Tibial artery (tissue), 4 donors: ENCODE measurements at regions not wholly inside any gene's neighbourhood (a gene's known extent, or its start where the extent isn't known, plus 50 kb on each side); places are given as distances from the start of the nearest gene placed in this dataset.

ENCODE experiments used
- DNase-seq, 2 donors: peaks; one replicate each; pipeline ENCODE4 v3.0.0-alpha.2; 2019
- H3K27ac ChIP-seq, 2 donors: fragments of 200-600 bp; sonication (generic) in 1 of 2; 1 replicate in 1 of 2; 2 replicates in 1 of 2; pipeline ENCODE4 v1.5.1; 2018 to 2019; ENCODE audit warnings: mild to moderate bottlenecking in 1 of 2
- H3K27me3 ChIP-seq, 2 donors: fragments of 200-600 bp; sonication (generic) in 1 of 2; one replicate each; pipeline versions ENCODE4 v1.5.1 to v1.6.0; 2016 to 2019
- H3K36me3 ChIP-seq, 3 donors: fragments of 200-600 bp; sonication (generic) in 2 of 3; one replicate each; pipeline ENCODE4 v1.5.1; 2016 to 2019; ENCODE audit warnings: mild to moderate bottlenecking in 2 of 3
- H3K4me1 ChIP-seq, 4 donors: fragments of 200-600 bp; sonication (generic) in 2 of 4; 1 replicate in 3 of 4; 2 replicates in 1 of 4; pipeline ENCODE4 v1.5.1; 2016 to 2019
- H3K4me3 ChIP-seq, 2 donors: fragments of 200-600 bp; sonication (generic) in 1 of 2; 1 replicate in 1 of 2; 2 replicates in 1 of 2; pipeline ENCODE4 v1.5.1; 2018 to 2019; ENCODE audit warnings: mild to moderate bottlenecking in 2 of 2
- H3K9me3 ChIP-seq, 3 donors: fragments of 200-600 bp; sonication (generic) in 1 of 3; one replicate each; pipeline ENCODE4 v1.5.1; 2016 to 2019
- CTCF ChIP-seq, 2 experiments: fragments of 200-600 bp in 1 of 2; fragments of 450-650 bp in 1 of 2; IDR thresholded peaks; one replicate each; pipeline ENCODE4 v1.5.1; 2017 to 2019; ENCODE audit warnings: antibody characterized with exemption in 2 of 2, mild to moderate bottlenecking in 1 of 2, moderate library complexity in 1 of 2
- intact Hi-C: fragments of 100-400 bp; cut with DNase I; formaldehyde crosslinking; loops from one replicate; pipeline ENCODE4 v1.15.0; 2023; ENCODE audit warnings: low total_unique reads

GRCh38 chr17:77546772-77547241, 406.0 kb downstream of the SEC14L1 start:
- Histone ChIP-seq H3K36me3 (no peaks in the 10 kb centered on the region), H3K4me1 (peaks cover 0 to 18% (median 8%) of the 10 kb centered on the region in 4 donors), H3K27ac (no peak overlapping the region), H3K4me3 (peak overlapping the region; percentile 30 to 34), H3K9me3 (no peaks in the 10 kb centered on the region), H3K27me3 (no peaks in the 10 kb centered on the region)
- DNase-seq: no peak
- intact Hi-C loops: no loop called here
- no peak for TF ChIP-seq CTCF (IDR thresholded peaks at IDR 0.05)

- peaks cover 0 to 7% (median 0%) of the 10 kb centered on the region in 4 donors for H3K4me1 ChIP-seq
- intact Hi-C loops: no loop called here
- no peak for DNase-seq
- H3K4me3 ChIP-seq: no peak overlapping the region
- no peak overlapping the region for H3K27ac ChIP-seq
- no peaks in the 10 kb centered on the region for H3K9me3 ChIP-seq
- no peaks in the 10 kb centered on the region for H3K27me3 ChIP-seq
- no peak for TF ChIP-seq CTCF (IDR thresholded peaks at IDR 0.05)
- no peaks in the 10 kb centered on the region for H3K36me3 ChIP-seq
Measured at GRCh38 chr17:77548967-77549366, 408.2 kb downstream of the SEC14L1 start.

GRCh38 chr17:77549726-77550366, 408.7 kb upstream of the TNRC6C start:
- H3K27ac ChIP-seq: no peak overlapping the region
- no peak for TF ChIP-seq CTCF (IDR thresholded peaks at IDR 0.05)
- H3K36me3 ChIP-seq: no peaks in the 10 kb centered on the region
- no peaks in the 10 kb centered on the region for H3K9me3 ChIP-seq
- H3K27me3 ChIP-seq: no peaks in the 10 kb centered on the region
- H3K4me3 ChIP-seq: no peak overlapping the region
- intact Hi-C loops: no loop called here
- DNase-seq: no peak
- H3K4me1 ChIP-seq: peaks cover 0 to 7% (median under 1%) of the 10 kb centered on the region in 4 donors

DNA sequence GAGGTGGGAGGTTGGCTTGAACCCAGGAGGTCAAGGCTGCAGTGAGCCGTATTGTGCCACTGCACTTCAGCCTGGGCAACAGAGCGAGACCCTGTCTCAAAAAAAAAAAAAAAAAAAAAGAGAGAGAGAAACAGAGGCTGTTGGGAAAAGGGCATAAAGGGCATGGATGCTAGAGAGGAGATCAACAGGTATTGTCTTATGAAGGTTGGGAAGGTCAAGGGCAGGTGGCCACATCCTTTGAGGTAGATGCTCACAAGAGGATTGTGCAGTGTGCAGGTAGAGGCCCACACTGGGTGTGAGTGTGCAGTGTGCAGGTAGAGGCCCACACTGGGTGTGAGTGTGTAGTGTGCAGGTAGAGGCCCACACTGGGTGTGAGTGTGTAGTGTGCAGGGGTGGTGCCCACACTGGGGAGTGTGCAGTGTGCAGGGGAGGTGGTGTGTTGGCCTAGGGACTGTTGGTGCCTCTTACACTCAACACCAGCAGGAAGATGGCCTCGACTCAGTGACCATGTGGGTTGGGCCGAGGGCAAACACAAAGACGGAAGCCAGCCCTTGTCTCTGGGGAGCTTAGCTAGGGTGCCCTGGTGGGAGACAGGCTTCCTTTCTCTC, 404.9 kb upstream of the TNRC6C start:
- H3K36me3 ChIP-seq: no peaks in the 10 kb centered on the region
- intact Hi-C loops: no loop called here
- H3K4me1 ChIP-seq: peaks cover 0 to 14% (median 12%) of the 10 kb centered on the region in 4 donors
- H3K27me3 ChIP-seq: no peaks in the 10 kb centered on the region
- no peaks in the 10 kb centered on the region for H3K9me3 ChIP-seq
- TF ChIP-seq CTCF (IDR thresholded peaks at IDR 0.05): no peak
- no peak for DNase-seq
- no peak overlapping the region for H3K27ac ChIP-seq
- H3K4me3 ChIP-seq: no peak overlapping the region

DNA sequence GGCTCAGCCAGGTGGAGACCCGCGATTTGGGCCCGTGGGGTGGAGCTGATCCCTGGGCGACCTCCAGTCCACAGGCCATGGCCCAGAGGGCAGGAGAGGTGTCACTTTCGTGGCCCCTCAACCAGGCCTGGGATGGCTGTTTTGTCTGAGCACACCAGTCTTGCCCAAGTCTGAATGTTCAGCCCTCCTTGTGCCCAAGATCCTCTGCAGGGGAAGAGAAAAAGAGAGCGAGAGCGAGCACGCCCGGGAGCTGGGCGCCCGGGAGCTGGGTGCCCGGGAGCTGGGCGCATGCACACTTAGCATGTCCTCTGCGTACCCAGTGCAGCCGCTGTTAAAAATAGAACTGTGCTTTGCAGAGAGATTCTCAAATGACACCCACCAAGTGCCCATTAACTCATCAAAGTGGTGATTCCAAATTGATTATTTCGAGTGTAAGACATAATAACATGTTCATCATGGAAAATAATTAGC, 403.3 kb upstream of the TNRC6C start:
- Histone ChIP-seq H3K4me1 (peaks cover 0 to 14% (median 12%) of the 10 kb centered on the region in 4 donors), H3K4me3 (peak overlapping the region in 1 of 2 donors; percentile 7), H3K27me3 (no peaks in the 10 kb centered on the region), H3K36me3 (no peaks in the 10 kb centered on the region), H3K27ac (no peak overlapping the region), H3K9me3 (no peaks in the 10 kb centered on the region)
- intact Hi-C loops: no loop called here
- DNase-seq: no peak
- no peak for TF ChIP-seq CTCF (IDR thresholded peaks at IDR 0.05)
